T-helper 1 cell treated with Interleukin-12 subunit alpha and Interleukin-12 subunit beta and Interleukin-4 antibody, amounts not matched to agents 30 μg/mL and 1 μg/mL, for 36 hours (primary cell): ENCODE measurements at regions not wholly inside any gene's neighbourhood (a gene's known extent, or its start where the extent isn't known, plus 50 kb on each side); places are given as distances from the start of the nearest gene placed in this dataset.
"Not testable (repeated sequence)": the region's sequence is repeated elsewhere in the genome, so short reads cannot be mapped to it uniquely, and the experiment has no call there.

Experiments
- H3K27ac Mint-ChIP-seq: one replicate; pipeline ENCODE4 v1.8.0; 2021; ENCODE audit warnings: mild to moderate bottlenecking, mixed read lengths
- H3K27me3 Mint-ChIP-seq: one replicate; pipeline ENCODE4 v1.8.0; 2021; ENCODE audit warnings: low read depth, mixed read lengths
- H3K36me3 Mint-ChIP-seq: one replicate; pipeline ENCODE4 v1.8.0; 2021; ENCODE audit warnings: low read depth, mixed read lengths
- H3K4me1 Mint-ChIP-seq: one replicate; pipeline ENCODE4 v1.8.0; 2021; ENCODE audit warnings: low read depth, mixed read lengths
- H3K4me3 Mint-ChIP-seq: one replicate; pipeline ENCODE4 v1.8.0; 2021; ENCODE audit warnings: mild to moderate bottlenecking, moderate library complexity, mixed read lengths
- H3K9me3 Mint-ChIP-seq: one replicate; pipeline ENCODE4 v1.8.0; 2021; ENCODE audit warnings: mixed read lengths

DNA sequence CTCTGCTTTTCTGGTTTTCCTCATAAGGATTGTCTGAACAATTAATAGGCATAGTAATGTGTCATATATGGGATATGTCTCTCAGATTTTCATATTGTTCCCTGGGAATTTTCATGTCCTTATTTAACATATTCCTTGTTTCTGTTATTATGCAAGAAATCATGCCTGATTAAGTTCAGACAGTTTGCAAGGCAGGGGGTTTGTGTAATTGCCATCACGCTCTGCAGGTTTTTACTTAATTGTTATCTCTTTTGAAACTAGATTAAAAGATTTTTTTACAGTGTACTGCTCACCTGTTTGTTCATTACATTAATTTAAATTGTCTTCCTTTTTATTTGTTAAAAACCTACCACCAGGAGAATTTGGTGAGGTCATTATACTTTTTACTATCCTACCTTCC is 1253.2 kb upstream of the PRR20A start:
- no peaks in the 10 kb centered on the region for H3K4me1 Mint-ChIP-seq
- no peaks in the 10 kb centered on the region for H3K27me3 Mint-ChIP-seq
- H3K4me3 Mint-ChIP-seq = no peak overlapping the region
- no peaks in the 10 kb centered on the region for H3K36me3 Mint-ChIP-seq
- H3K9me3 Mint-ChIP-seq = peaks cover 29% of the 10 kb centered on the region
- H3K27ac Mint-ChIP-seq = no peak overlapping the region

- no peaks in the 10 kb centered on the region for H3K27me3 Mint-ChIP-seq
- peaks cover 21% of the 10 kb centered on the region for H3K9me3 Mint-ChIP-seq
- no peak overlapping the region for H3K27ac Mint-ChIP-seq
- H3K4me3 Mint-ChIP-seq = no peak overlapping the region
- H3K36me3 Mint-ChIP-seq = no peaks in the 10 kb centered on the region
- no peaks in the 10 kb centered on the region for H3K4me1 Mint-ChIP-seq
Observed at GRCh38 chr13:55893540-55893939, 1247.2 kb upstream of the PRR20A start.

GRCh38 chr13:55937180-55937579 is 1203.5 kb upstream of the PRR20A start:
- H3K9me3 Mint-ChIP-seq = peaks cover 12% of the 10 kb centered on the region
- no peak overlapping the region for H3K4me3 Mint-ChIP-seq
- no peaks in the 10 kb centered on the region for H3K36me3 Mint-ChIP-seq
- H3K27ac Mint-ChIP-seq = no peak overlapping the region
- H3K27me3 Mint-ChIP-seq = no peaks in the 10 kb centered on the region
- no peaks in the 10 kb centered on the region for H3K4me1 Mint-ChIP-seq

DNA sequence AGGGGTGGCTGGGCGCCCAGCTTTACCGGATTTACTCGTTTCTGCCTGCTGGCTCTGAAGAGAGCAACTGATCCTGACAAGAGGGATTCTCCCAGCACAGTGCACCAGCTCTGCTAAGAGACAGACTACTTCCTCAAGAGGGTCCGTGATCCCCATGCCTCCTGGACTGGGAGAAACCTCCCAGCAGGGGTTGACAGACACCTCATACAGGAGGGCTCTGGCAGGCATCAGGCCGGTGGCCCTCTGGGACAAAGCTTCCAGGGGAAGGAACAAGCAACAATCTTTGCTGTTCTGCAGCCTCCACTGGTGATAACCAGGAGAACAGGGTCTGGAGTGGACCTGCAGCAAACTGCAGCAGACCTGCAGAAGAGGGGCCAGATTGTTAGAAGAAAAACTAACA is 1192.5 kb upstream of the PRR20A start:
- Mint-ChIP-seq H3K4me3 (no peak overlapping the region), H3K36me3 (no peaks in the 10 kb centered on the region), H3K9me3 (peaks cover 33% of the 10 kb centered on the region), H3K27ac (no peak overlapping the region), H3K27me3 (no peaks in the 10 kb centered on the region), H3K4me1 (no peaks in the 10 kb centered on the region)

DNA sequence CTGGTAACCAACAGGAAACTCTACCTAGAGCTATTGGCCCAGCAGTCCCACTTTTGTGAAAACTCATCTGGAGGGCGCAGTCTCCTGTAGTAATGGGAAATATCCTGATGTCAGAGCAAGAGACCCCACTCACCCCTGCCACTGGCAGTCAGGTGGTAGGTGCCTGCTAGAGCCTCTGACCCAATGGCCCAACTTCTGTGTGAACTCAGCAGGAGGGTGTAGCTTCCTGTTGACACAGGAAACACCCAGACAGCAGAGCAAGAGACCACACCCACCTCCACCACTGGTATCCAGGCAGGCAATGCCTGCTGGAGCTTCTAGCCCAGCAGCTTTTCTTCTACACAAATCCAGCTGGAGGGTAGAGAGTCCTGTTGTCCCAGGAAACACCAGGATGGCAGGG is 1176.8 kb upstream of the PRR20A start:
- no peak overlapping the region for H3K4me3 Mint-ChIP-seq
- peaks cover 45% of the 10 kb centered on the region for H3K9me3 Mint-ChIP-seq
- no peaks in the 10 kb centered on the region for H3K4me1 Mint-ChIP-seq
- H3K27me3 Mint-ChIP-seq = no peaks in the 10 kb centered on the region
- no peak overlapping the region for H3K27ac Mint-ChIP-seq
- H3K36me3 Mint-ChIP-seq = no peaks in the 10 kb centered on the region

DNA sequence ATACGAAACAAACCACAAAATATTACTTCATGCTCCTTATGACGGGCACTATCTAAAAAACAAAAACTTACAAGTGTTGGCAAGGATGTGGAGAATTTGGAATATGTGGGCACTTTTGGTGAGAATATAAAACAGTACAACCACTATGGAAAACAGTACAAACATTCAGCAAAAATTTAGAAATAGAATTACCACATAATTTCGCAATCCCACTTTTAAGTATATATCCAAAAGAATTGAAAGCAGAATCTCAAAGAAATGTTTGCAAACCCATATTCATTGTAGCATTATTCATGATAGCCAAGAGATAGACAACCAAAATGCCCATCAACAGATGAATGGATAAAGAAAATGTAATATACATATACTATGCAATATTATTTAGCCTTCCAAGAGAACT is 1173.7 kb upstream of the PRR20A start:
- H3K4me1 Mint-ChIP-seq = no peaks in the 10 kb centered on the region

GRCh38 chr13:55977436-55977835 is 1163.3 kb upstream of the PRR20A start:
- Mint-ChIP-seq H3K9me3 (peaks cover 21% of the 10 kb centered on the region), H3K27ac (no peak overlapping the region), H3K4me3 (no peak overlapping the region), H3K4me1 (no peaks in the 10 kb centered on the region), H3K27me3 (no peaks in the 10 kb centered on the region), H3K36me3 (no peaks in the 10 kb centered on the region)

More for the DNA sequence above, 1173.7 kb upstream of the PRR20A start:
- Mint-ChIP-seq H3K36me3 (no peaks in the 10 kb centered on the region), H3K27ac (no peak overlapping the region), H3K4me3 (no peak overlapping the region), H3K27me3 (no peaks in the 10 kb centered on the region), H3K9me3 (peaks cover 23% of the 10 kb centered on the region)

- H3K27me3 Mint-ChIP-seq = no peaks in the 10 kb centered on the region
- no peaks in the 10 kb centered on the region for H3K36me3 Mint-ChIP-seq
- H3K4me1 Mint-ChIP-seq = no peaks in the 10 kb centered on the region
- H3K9me3 Mint-ChIP-seq = peaks cover 12% of the 10 kb centered on the region
- H3K27ac Mint-ChIP-seq = no peak overlapping the region
- H3K4me3 Mint-ChIP-seq = no peak overlapping the region
Observed at GRCh38 chr13:55981381-55981780, 1159.3 kb upstream of the PRR20A start.

DNA sequence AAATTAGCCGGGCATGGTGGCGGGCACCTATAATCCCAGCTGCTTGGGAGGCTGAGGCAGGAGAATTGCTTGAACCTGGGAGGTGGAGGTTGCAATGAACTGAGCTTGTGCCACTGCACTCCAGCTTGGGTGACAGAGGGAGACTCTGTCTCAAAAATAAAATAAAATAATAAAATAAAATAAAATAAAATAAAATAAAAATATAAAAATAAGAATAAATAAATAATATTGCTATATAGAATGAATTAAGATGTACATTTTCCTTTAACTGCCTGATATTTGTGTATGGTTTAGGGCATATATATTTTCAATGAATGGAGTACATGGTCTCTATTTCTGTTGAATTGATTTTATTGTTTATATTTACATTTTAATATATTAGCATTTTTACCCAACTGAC is 1156.7 kb upstream of the PRR20A start:
- not testable (repeated sequence) for H3K4me3 Mint-ChIP-seq, H3K27me3 Mint-ChIP-seq, H3K4me1 Mint-ChIP-seq, H3K27ac Mint-ChIP-seq, H3K9me3 Mint-ChIP-seq, H3K36me3 Mint-ChIP-seq

GRCh38 chr13:55990631-55991030 is 1150.1 kb upstream of the PRR20A start:
- Mint-ChIP-seq H3K27me3 (no peaks in the 10 kb centered on the region), H3K36me3 (no peaks in the 10 kb centered on the region), H3K4me1 (no peaks in the 10 kb centered on the region), H3K9me3 (peaks cover 14% of the 10 kb centered on the region), H3K4me3 (no peak overlapping the region), H3K27ac (no peak overlapping the region)

DNA sequence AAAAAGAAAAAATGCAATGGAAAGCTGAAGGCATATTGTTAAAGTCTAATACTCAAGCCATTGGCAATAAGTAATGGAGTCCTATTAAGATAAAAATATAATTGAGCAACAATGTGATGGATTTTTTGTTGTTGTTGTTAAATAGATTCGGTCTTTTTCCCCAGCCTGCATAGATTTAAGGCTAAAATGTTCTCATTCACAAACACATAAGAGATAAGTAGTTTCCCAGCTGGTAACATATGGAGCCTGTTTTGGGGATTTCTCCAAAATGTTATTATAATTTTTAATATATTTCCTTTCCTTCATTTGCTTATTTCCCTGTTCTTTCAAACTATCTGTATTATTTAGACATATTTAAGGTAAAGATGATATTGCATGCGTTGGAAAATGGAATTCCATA is 1149.1 kb upstream of the PRR20A start:
- Mint-ChIP-seq H3K27me3 (no peaks in the 10 kb centered on the region), H3K4me3 (no peak overlapping the region), H3K4me1 (no peaks in the 10 kb centered on the region), H3K9me3 (peaks cover 14% of the 10 kb centered on the region), H3K27ac (no peak overlapping the region), H3K36me3 (no peaks in the 10 kb centered on the region)

DNA sequence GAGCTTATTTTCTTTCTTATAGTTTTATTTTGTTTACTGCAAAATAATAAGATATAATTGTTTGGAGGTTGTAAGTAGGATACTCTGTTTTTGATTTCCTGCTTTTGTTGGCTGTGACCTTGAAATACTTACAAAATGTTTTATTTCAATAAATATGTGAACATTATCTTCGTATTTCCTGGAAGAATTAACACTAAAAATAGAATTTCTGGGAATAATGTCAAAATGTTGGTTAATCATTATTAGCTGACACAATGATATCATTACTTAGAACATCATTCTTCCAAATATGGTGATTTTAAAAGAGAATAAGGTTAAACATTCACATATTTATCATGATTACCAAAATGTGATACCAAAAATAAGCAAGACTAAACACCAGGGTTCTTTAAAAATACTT is 1148.6 kb upstream of the PRR20A start:
- H3K27me3 Mint-ChIP-seq = no peaks in the 10 kb centered on the region
- no peaks in the 10 kb centered on the region for H3K4me1 Mint-ChIP-seq
- no peak overlapping the region for H3K4me3 Mint-ChIP-seq
- H3K9me3 Mint-ChIP-seq = peaks cover 14% of the 10 kb centered on the region
- no peak overlapping the region for H3K27ac Mint-ChIP-seq
- H3K36me3 Mint-ChIP-seq = no peaks in the 10 kb centered on the region

- Mint-ChIP-seq H3K36me3 (no peaks in the 10 kb centered on the region), H3K4me3 (no peak overlapping the region)
Observed at GRCh38 chr13:55999709-56000108, 1141.0 kb upstream of the PRR20A start.

DNA sequence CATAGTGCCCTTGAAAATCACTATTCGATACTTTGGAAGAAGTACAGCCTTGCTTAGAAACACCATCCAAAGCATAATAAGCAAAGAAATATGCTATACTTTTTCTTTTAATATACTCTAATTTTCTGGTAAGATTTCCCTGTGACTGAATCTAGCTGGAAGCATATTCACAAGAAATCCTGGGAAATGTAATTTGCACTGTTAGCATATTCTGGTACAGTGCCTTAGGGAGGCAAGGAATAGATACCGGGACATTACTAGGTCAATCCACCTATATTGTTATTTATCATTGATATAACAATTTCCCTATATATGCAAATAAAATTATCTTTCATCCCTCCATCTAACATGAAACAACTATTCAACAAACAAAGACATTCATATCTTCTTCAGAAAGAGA is 1131.3 kb upstream of the PRR20A start:
- H3K4me1 Mint-ChIP-seq = no peaks in the 10 kb centered on the region
- no peaks in the 10 kb centered on the region for H3K27me3 Mint-ChIP-seq
- H3K27ac Mint-ChIP-seq = no peak overlapping the region
- H3K36me3 Mint-ChIP-seq = no peaks in the 10 kb centered on the region
- H3K9me3 Mint-ChIP-seq = no peaks in the 10 kb centered on the region
- H3K4me3 Mint-ChIP-seq = no peak overlapping the region

More at GRCh38 chr13:55999709-56000108, 1141.0 kb upstream of the PRR20A start:
- H3K27ac Mint-ChIP-seq = no peak overlapping the region
- H3K4me1 Mint-ChIP-seq = no peaks in the 10 kb centered on the region
- H3K9me3 Mint-ChIP-seq = peaks cover 26% of the 10 kb centered on the region
- no peaks in the 10 kb centered on the region for H3K27me3 Mint-ChIP-seq

GRCh38 chr13:56012644-56013043 is 1128.1 kb upstream of the PRR20A start:
- Mint-ChIP-seq H3K4me3 (no peak overlapping the region), H3K4me1 (no peaks in the 10 kb centered on the region), H3K9me3 (peaks cover 2% of the 10 kb centered on the region), H3K36me3 (no peaks in the 10 kb centered on the region), H3K27me3 (no peaks in the 10 kb centered on the region), H3K27ac (no peak overlapping the region)

GRCh38 chr13:56015919-56016318 is 1124.8 kb upstream of the PRR20A start:
- Mint-ChIP-seq H3K36me3 (no peaks in the 10 kb centered on the region), H3K4me3 (no peak overlapping the region), H3K4me1 (no peaks in the 10 kb centered on the region), H3K27me3 (no peaks in the 10 kb centered on the region), H3K9me3 (peaks cover 26% of the 10 kb centered on the region), H3K27ac (no peak overlapping the region)
